ENCODE measurements at regions not wholly inside any gene's neighbourhood (a gene's known extent, or its start where the extent isn't known, plus 50 kb on each side); places are given as distances from the start of the nearest gene placed in this dataset.

DNA sequence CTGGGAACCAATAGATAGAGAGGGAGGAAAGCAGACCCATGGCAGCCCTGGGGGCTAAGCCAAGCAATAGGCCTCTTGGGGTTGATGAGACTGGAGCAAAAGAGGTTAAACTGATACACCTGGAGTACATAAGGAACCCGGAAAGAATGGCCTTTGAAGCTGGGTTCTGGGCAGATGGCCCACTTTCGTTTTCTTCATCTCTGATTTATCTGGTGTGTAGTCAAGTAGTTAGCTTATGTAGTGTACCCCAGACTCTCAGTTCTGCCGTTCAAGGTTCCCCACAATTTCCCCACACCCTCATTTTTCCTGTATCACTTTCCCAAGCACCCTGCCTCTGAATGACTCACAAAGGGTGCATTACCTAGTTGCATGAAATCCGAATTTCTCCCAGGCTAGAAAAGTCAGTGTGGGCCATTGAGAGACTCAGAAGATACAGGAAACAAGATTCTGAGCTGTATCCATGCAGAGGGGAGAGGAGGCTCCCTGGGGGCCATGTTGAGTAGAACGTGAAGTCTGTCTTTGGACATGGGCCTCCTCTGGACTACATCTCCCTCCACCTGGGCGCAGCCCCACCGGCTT, 235.0 kb downstream of the LOXHD1 start:
- H3K27ac ChIP-seq: peak overlapping the region in 2 of 4 donors; percentile 32 to 59
- DNase-seq: no peak
- no peak for ATAC-seq
- no peaks in the 10 kb centered on the region for H3K36me3 ChIP-seq
- in situ Hi-C loops (cut with MboI; ENCODE audit: low sequenced_read_pairs in 4 of 4) (no loop called here), intact Hi-C loops (cut with DNase I; ENCODE audit: low total_unique reads) (no loop called here)
- no peaks in the 10 kb centered on the region for H3K27me3 ChIP-seq
- H3K4me1 ChIP-seq: peaks cover 42 to 61% of the 10 kb centered on the region in 2 donors
- no peak overlapping the region for H3K4me3 ChIP-seq
- H3K9me3 ChIP-seq: no peaks in the 10 kb centered on the region
- TF ChIP-seq POLR2A (IDR thresholded peaks at IDR 0.05): no peak
- TF ChIP-seq, protein P1, sequence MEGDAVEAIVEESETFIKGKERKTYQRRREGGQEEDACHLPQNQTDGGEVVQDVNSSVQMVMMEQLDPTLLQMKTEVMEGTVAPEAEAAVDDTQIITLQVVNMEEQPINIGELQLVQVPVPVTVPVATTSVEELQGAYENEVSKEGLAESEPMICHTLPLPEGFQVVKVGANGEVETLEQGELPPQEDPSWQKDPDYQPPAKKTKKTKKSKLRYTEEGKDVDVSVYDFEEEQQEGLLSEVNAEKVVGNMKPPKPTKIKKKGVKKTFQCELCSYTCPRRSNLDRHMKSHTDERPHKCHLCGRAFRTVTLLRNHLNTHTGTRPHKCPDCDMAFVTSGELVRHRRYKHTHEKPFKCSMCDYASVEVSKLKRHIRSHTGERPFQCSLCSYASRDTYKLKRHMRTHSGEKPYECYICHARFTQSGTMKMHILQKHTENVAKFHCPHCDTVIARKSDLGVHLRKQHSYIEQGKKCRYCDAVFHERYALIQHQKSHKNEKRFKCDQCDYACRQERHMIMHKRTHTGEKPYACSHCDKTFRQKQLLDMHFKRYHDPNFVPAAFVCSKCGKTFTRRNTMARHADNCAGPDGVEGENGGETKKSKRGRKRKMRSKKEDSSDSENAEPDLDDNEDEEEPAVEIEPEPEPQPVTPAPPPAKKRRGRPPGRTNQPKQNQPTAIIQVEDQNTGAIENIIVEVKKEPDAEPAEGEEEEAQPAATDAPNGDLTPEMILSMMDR (IDR thresholded peaks at IDR 0.05 in 4 of 5, conservative IDR thresholded peaks at IDR 0.05 in 1 of 5): no peak

DNA sequence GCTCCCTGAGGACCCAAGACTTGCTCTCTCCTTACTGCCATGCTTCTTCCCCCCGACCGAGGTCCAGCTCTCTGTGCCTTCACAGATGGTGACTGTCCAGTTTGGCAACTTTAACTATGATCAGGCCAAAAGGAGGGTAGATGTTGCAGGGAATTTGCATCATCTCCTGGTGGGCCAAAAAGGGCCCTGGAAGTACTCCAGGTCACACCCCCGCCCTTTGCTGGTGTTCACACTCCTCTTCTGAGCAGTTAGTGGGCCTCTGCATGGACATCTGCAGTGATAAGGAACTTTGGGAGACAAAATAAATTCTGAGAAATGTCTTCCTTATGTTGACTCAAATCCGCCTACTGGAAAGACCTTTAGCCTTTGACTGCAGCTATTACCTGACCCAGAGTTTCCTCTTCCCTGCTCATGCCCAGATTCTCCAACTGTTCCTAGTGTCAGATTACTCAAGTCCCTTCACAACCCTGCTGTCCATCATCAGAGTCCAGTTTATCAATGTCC, 234.4 kb downstream of the LOXHD1 start:
- Histone ChIP-seq H3K27ac (peak overlapping the region in 2 of 4 donors; percentile 32 to 59), H3K9me3 (no peaks in the 10 kb centered on the region), H3K36me3 (no peaks in the 10 kb centered on the region), H3K4me1 (peaks cover 42 to 61% of the 10 kb centered on the region in 2 donors), H3K27me3 (no peaks in the 10 kb centered on the region), H3K4me3 (no peak overlapping the region)
- no peak for ATAC-seq
- in situ Hi-C loops (cut with MboI; ENCODE audit: low sequenced_read_pairs in 4 of 4) (no loop called here), intact Hi-C loops (cut with DNase I; ENCODE audit: low total_unique reads) (no loop called here)
- no peak for DNase-seq
- TF ChIP-seq, protein P1 (IDR thresholded peaks at IDR 0.05 in 4 of 5, conservative IDR thresholded peaks at IDR 0.05 in 1 of 5): no peak
- TF ChIP-seq POLR2A (IDR thresholded peaks at IDR 0.05): no peak

DNA sequence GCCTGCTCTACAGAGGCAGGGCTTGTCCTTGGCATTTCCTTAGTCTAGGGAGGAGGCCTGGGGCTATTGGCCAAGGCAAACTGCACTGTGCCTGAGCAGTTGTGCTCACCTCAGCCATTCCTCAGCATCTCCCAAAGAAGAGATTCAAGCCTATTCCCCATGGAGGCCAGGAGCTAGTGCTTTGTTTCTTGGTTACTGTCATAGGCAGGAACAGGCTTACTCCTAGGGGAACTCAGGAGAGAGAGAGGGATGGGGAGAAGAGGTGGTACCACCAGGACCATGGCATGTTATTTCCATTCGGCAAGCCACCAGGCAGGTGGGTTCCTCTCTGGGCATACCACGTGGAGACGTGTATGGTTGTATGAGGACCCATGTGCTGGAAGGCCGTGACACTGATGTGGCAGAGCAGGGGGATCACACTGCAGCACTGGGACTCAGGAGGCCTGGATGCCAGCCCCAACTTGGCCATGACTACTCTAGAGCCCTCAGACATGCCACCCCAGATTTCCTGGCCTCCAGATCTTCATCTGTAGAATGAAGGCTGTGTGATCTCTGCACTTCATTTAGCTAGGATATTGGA, 233.7 kb downstream of the LOXHD1 start:
- Histone ChIP-seq H3K4me1 (peaks cover 36 to 54% of the 10 kb centered on the region in 2 donors), H3K9me3 (no peaks in the 10 kb centered on the region), H3K36me3 (no peaks in the 10 kb centered on the region), H3K4me3 (no peak overlapping the region), H3K27ac (peak overlapping the region in 1 of 4 donors; percentile 59), H3K27me3 (no peaks in the 10 kb centered on the region)
- in situ Hi-C loops (cut with MboI; ENCODE audit: low sequenced_read_pairs in 4 of 4): no loop called here
- ATAC-seq (no peak), DNase-seq (no peak)
- TF ChIP-seq POLR2A (IDR thresholded peaks at IDR 0.05): no peak
- TF ChIP-seq, protein P1 (IDR thresholded peaks at IDR 0.05 in 4 of 5, conservative IDR thresholded peaks at IDR 0.05 in 1 of 5): no peak
- intact Hi-C loops (cut with DNase I; ENCODE audit: low total_unique reads): no loop called here

DNA sequence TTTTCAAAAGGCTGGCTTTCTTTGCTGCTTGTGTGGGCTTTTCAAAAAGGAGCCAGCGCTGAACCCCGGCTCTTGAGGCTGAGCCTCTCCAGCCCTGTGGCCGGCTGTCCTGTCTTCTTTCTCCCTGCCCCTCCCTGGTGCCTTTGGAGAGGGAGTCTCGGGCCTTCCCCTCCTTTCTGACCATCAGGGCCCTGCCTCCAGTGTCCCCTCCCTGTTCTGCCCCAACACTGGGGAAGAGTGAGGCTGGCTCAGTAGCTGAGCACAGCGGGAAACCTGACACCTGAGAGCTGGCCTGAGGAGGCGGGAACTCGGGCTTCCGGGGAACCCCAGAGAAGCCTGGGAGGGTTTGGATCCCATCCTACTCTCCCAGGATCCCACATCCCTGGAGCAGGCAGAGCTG, 232.1 kb downstream of the LOXHD1 start:
- in situ Hi-C loops (cut with MboI; ENCODE audit: low sequenced_read_pairs in 4 of 4) (no loop called here), intact Hi-C loops (cut with DNase I; ENCODE audit: low total_unique reads) (no loop called here)
- peak in 1 of 2 donors; percentile 34 for ATAC-seq
- Histone ChIP-seq H3K27me3 (no peaks in the 10 kb centered on the region), H3K4me3 (no peak overlapping the region), H3K36me3 (no peaks in the 10 kb centered on the region), H3K9me3 (no peaks in the 10 kb centered on the region), H3K4me1 (peaks cover 21 to 38% of the 10 kb centered on the region in 2 donors), H3K27ac (no peak overlapping the region)
- TF ChIP-seq, protein P1 (IDR thresholded peaks at IDR 0.05 in 4 of 5, conservative IDR thresholded peaks at IDR 0.05 in 1 of 5): no peak
- no peak for TF ChIP-seq POLR2A (IDR thresholded peaks at IDR 0.05)
- DNase-seq: no peak
